SK-N-SH (cell line): ENCODE measurements at regions not wholly inside any gene's neighbourhood (a gene's known extent, or its start where the extent isn't known, plus 50 kb on each side); places are given as distances from the start of the nearest gene placed in this dataset.

Source experiments
- CTCF ChIA-PET: fragments of 300-600, 350-600 bp; formaldehyde crosslinking; extraction: SDS; loops from one replicate; lab custom pipeline; 2021; lab: Yijun Ruan, JAX
- POLR2A ChIA-PET: fragments of 350-600 bp; sonication (Branson Sonifier 250); formaldehyde crosslinking; extraction: SDS; loops from one replicate; lab custom pipeline; 2020; ENCODE audit warnings: antibody characterized with exemption, inconsistent platforms; lab: Yijun Ruan, JAX
- DNase-seq: peaks from one replicate; pipeline ENCODE4 v3.0.0; 2012
- H2AFZ ChIP-seq: fragments of 200-600 bp; sonication (generic); 2 replicates; pipeline ENCODE4 v1.8.1; 2016; ENCODE audit warnings: antibody characterized with exemption, mild to moderate bottlenecking, low read depth
- H3F3A ChIP-seq: fragments of 200-600 bp; sonication (generic); replicated peaks from 2 replicates; pipeline ENCODE3; 2016; ENCODE audit warnings: antibody characterized with exemption, mild to moderate bottlenecking; ENCODE audit not compliant: insufficient read depth
- H3K27ac ChIP-seq, 2 experiments: fragments of 200-500 bp in 1 of 2; fragments of 200-600 bp in 1 of 2; sonication (Bioruptor generic) in 1 of 2; sonication (generic), shearing (Covaris generic) in 1 of 2; 2 replicates each; pipeline versions ENCODE4 v1.5.1 to v1.6.1; 2014 to 2016; ENCODE audit warnings: low read depth in 2 of 2, inconsistent platforms in 1 of 2, low read length in 1 of 2, mild to moderate bottlenecking in 1 of 2, mixed read lengths in 1 of 2
- H3K27me3 ChIP-seq: fragments of 200-600 bp; sonication (generic), shearing (Covaris generic); 2 replicates; pipeline ENCODE4 v1.6.1; 2016; ENCODE audit warnings: mixed run types; ENCODE audit not compliant: insufficient read depth
- H3K36me3 ChIP-seq, 2 experiments: fragments of 200-500 bp in 1 of 2; fragments of 200-600 bp in 1 of 2; sonication (Bioruptor generic) in 1 of 2; sonication (generic) in 1 of 2; replicated peaks in 1 of 2; 2 replicates each; pipeline versions ENCODE3 to v1.5.1; 2014 to 2016; ENCODE audit warnings: low read length in 1 of 2, mild to moderate bottlenecking in 1 of 2; ENCODE audit not compliant: insufficient read depth in 2 of 2, control insufficient read depth in 1 of 2
- H3K4me1 ChIP-seq, 2 experiments: fragments of 200-500 bp in 1 of 2; fragments of 200-600 bp in 1 of 2; sonication (Bioruptor generic) in 1 of 2; sonication (generic), shearing (Covaris generic) in 1 of 2; 2 replicates each; pipeline versions ENCODE4 v1.5.1 to v1.6.1; 2014 to 2016; ENCODE audit warnings: low read depth in 1 of 2, low read length in 1 of 2, mixed run types in 1 of 2; ENCODE audit not compliant: insufficient read depth in 2 of 2, control insufficient read depth in 1 of 2
- H3K4me2 ChIP-seq: fragments of 200-600 bp; sonication (generic), shearing (Covaris generic); 2 replicates; pipeline ENCODE4 v1.6.1; 2017; ENCODE audit warnings: mixed run types
- H3K4me3 ChIP-seq, 2 experiments: fragments of 200-500 bp in 1 of 2; fragments of 200-600 bp in 1 of 2; sonication (Bioruptor generic) in 1 of 2; sonication (generic), shearing (Covaris generic) in 1 of 2; 2 replicates each; pipeline versions ENCODE4 v1.5.1 to v1.8.1; 2014 to 2016; ENCODE audit warnings: low read depth in 2 of 2, inconsistent platforms in 1 of 2, low read length in 1 of 2, mild to moderate bottlenecking in 1 of 2, mixed read lengths in 1 of 2, moderate library complexity in 1 of 2
- H3K79me2 ChIP-seq: fragments of 200-600 bp; sonication (generic); 2 replicates; pipeline ENCODE4 v1.8.1; 2017; ENCODE audit warnings: mild to moderate bottlenecking; ENCODE audit not compliant: insufficient read depth
- H3K9ac ChIP-seq: fragments of 200-600 bp; sonication (generic); 2 replicates; pipeline ENCODE4 v1.6.1; 2017; ENCODE audit warnings: mixed run types
- H3K9me2 ChIP-seq: fragments of 200-600 bp; sonication (generic); 2 replicates; pipeline ENCODE4 v1.6.1; 2017; ENCODE audit warnings: mixed run types
- H3K9me3 ChIP-seq: fragments of 200-600 bp; sonication (generic); 2 replicates; pipeline ENCODE4 v1.6.1; 2017; ENCODE audit warnings: mixed run types, mild to moderate bottlenecking, moderate library complexity
- H4K20me1 ChIP-seq: fragments of 200-600 bp; sonication (generic); 2 replicates; pipeline ENCODE4 v1.6.1; 2017; ENCODE audit warnings: mild to moderate bottlenecking, mixed run types; ENCODE audit not compliant: insufficient read depth
- CHD2 ChIP-seq: fragments of 150-350 bp; IDR thresholded peaks from 2 replicates; pipeline ENCODE4 v1.6.1; 2018; ENCODE audit warnings: low read length; ENCODE audit not compliant: partially characterized antibody
- EP300 ChIP-seq, 2 experiments: IDR thresholded peaks; 2 replicates each; pipeline versions ENCODE4 v1.4.0 to v1.6.1; 2012; ENCODE audit warnings: borderline replicate concordance in 1 of 2, low read depth in 1 of 2, low read length in 1 of 2
- EZH2phosphoT487 ChIP-seq: fragments of 200-600 bp; sonication (generic); IDR thresholded peaks from 2 replicates; pipeline ENCODE4 v1.6.1; 2017; ENCODE audit warnings: low read depth, mixed run types, mild to moderate bottlenecking, antibody characterized with exemption, moderate library complexity, borderline replicate concordance
- FOSL2 ChIP-seq: IDR thresholded peaks from 2 replicates; pipeline ENCODE4 v1.4.0; 2012; ENCODE audit warnings: low read depth, mild to moderate bottlenecking, moderate library complexity, borderline replicate concordance
- FOXM1 ChIP-seq: IDR thresholded peaks from 2 replicates; pipeline ENCODE4 v1.4.0; 2012; ENCODE audit warnings: low read depth, mild to moderate bottlenecking
- GABPA ChIP-seq: IDR thresholded peaks from 2 replicates; pipeline ENCODE4 v1.4.0; 2012; ENCODE audit warnings: low read depth, mild to moderate bottlenecking
- IRF3 ChIP-seq: fragments of 150-350 bp; IDR thresholded peaks from 2 replicates; pipeline ENCODE4 v1.6.1; 2016; ENCODE audit warnings: mild to moderate bottlenecking, low read depth, low read length
- MAX ChIP-seq: IDR thresholded peaks from 2 replicates; pipeline ENCODE4 v1.4.0; 2012; ENCODE audit warnings: low read depth
- MEF2A ChIP-seq: IDR thresholded peaks from 2 replicates; pipeline ENCODE4 v1.4.0; 2012; ENCODE audit warnings: low read depth, borderline replicate concordance
- NRF1 ChIP-seq: IDR thresholded peaks from 2 replicates; pipeline ENCODE4 v1.6.1; 2012; ENCODE audit warnings: low read depth, mild to moderate bottlenecking, low read length
- POLR2AphosphoS5 ChIP-seq: IDR thresholded peaks from 2 replicates; pipeline ENCODE4 v1.6.1; 2012; ENCODE audit warnings: low read depth, low read length
- RAD21 ChIP-seq: IDR thresholded peaks from 2 replicates; pipeline ENCODE4 v1.6.1; 2012; ENCODE audit warnings: mild to moderate bottlenecking, low read length
- RCOR1 ChIP-seq: fragments of 150-350 bp; IDR thresholded peaks from 2 replicates; pipeline ENCODE4 v1.6.1; 2017; ENCODE audit warnings: antibody characterized with exemption, low read length
- RXRA ChIP-seq: IDR thresholded peaks from 2 replicates; pipeline ENCODE4 v1.4.0; 2012; ENCODE audit warnings: low read depth, mild to moderate bottlenecking, borderline replicate concordance
- SMC3 ChIP-seq: IDR thresholded peaks from 2 replicates; pipeline ENCODE4 v1.6.1; 2012; ENCODE audit warnings: low read depth, low read length, improper control_type of control experiment
- TAF1 ChIP-seq: IDR thresholded peaks from 2 replicates; pipeline ENCODE4 v1.6.1; 2012; ENCODE audit warnings: low read depth, mild to moderate bottlenecking, low read length, moderate library complexity, borderline replicate concordance
- TCF12 ChIP-seq: IDR thresholded peaks from 2 replicates; pipeline ENCODE4 v1.4.0; 2012
- WGBS: methylation state at CpG from one replicate; pipeline ENCODE4 v1.1.6; 2017; ENCODE audit warnings: low lambda C conversion rate; 5-methylcytosine and 5-hydroxymethylcytosine counted together
- TF ChIP-seq, protein P1 (sequence below): IDR thresholded peaks from 2 replicates; pipeline ENCODE4; 2012

- no peak overlapping the region for H3K4me3 ChIP-seq
- H3K27me3 ChIP-seq = no peaks in the 10 kb centered on the region
- no peaks in the 10 kb centered on the region for H4K20me1 ChIP-seq
- TF ChIP-seq TAF1 (no peak), FOXM1 (no peak), MAX (no peak), IRF3 (no peak), TCF12 (no peak), RXRA (no peak), FOSL2 (no peak), EZH2phosphoT487 (no peak), SMC3 (no peak), CHD2 (no peak), MEF2A (no peak), NRF1 (no peak), EP300 (IDR thresholded peaks at IDR 0.05; ENCODE audit: borderline replicate concordance in 1 of 2, low read depth in 1 of 2, low read length in 1 of 2) (no peak), RAD21 (no peak), RCOR1 (no peak), POLR2AphosphoS5 (no peak), GABPA (no peak)
- TF ChIP-seq, protein P1, sequence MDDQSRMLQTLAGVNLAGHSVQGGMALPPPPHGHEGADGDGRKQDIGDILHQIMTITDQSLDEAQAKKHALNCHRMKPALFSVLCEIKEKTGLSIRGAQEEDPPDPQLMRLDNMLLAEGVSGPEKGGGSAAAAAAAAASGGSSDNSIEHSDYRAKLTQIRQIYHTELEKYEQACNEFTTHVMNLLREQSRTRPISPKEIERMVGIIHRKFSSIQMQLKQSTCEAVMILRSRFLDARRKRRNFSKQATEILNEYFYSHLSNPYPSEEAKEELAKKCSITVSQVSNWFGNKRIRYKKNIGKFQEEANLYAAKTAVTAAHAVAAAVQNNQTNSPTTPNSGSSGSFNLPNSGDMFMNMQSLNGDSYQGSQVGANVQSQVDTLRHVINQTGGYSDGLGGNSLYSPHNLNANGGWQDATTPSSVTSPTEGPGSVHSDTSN = no peak
- H3K79me2 ChIP-seq = no peaks in the 10 kb centered on the region
- no peak overlapping the region for H3K9ac ChIP-seq
- 12% methylated on average over 8 of the region's 8 CpGs for WGBS
- CTCF ChIA-PET = no interaction called here
- H3K4me2 ChIP-seq = no peak overlapping the region
- H3K36me3 ChIP-seq = no peaks in the 10 kb centered on the region
- H2AFZ ChIP-seq = no peak overlapping the region
- DNase-seq = no peak
- POLR2A ChIA-PET = no interaction called here
- H3K9me2 ChIP-seq = no peaks in the 10 kb centered on the region
- no peak overlapping the region for H3K27ac ChIP-seq
- H3F3A ChIP-seq = no peaks in the 10 kb centered on the region
- 0 out of 2 replicates have a peak, but pooled peaks cover 4% of the 10 kb centered on the region for H3K9me3 ChIP-seq
- no peaks in the 10 kb centered on the region for H3K4me1 ChIP-seq
These were observed 2082.8 kb upstream of the TENM3 start for GRCh38 chr4:180160195-180160983.
